CD4-positive, CD25-positive, alpha-beta regulatory T cell (primary cell): ENCODE measurements at regions not wholly inside any gene's neighbourhood (a gene's known extent, or its start where the extent isn't known, plus 50 kb on each side); places are given as distances from the start of the nearest gene placed in this dataset.
"Not testable (repeated sequence)": the region's sequence is repeated elsewhere in the genome, so short reads cannot be mapped to it uniquely, and the experiment has no call there.

Experiments used
- ATAC-seq, 2 donors: fragments of 150-1000 bp; cut with Tn5 transposase; one replicate each; pipeline ENCODE4 v1.10.0; 2021; ENCODE audit warnings: low read depth in 2 of 2, moderate number of reproducible peaks in 2 of 2, moderate library complexity in 1 of 2
- DNase-seq, 3 donors: peaks; one replicate each; pipeline versions ENCODE4 v3.0.0 to v3.0.0-alpha.2; 2012 to 2022; ENCODE audit warnings: mixed read lengths in 1 of 3
- H3K27ac ChIP-seq: one replicate; pipeline ENCODE4 v1.7.0; 2013; ENCODE audit warnings: mild to moderate bottlenecking, low read length; ENCODE audit not compliant: insufficient read depth, poor library complexity, severe bottlenecking
- H3K27me3 ChIP-seq: one replicate; pipeline ENCODE4 v1.7.0; 2013; ENCODE audit warnings: low read length; ENCODE audit not compliant: control insufficient read depth, insufficient read depth
- H3K36me3 ChIP-seq: one replicate; pipeline ENCODE4 v1.7.0; 2013; ENCODE audit warnings: mild to moderate bottlenecking, low read length, moderate library complexity; ENCODE audit not compliant: control insufficient read depth, insufficient read depth
- H3K4me1 ChIP-seq: 2 replicates; pipeline ENCODE4 v1.7.0; 2013; ENCODE audit warnings: mild to moderate bottlenecking, low read length; ENCODE audit not compliant: insufficient read depth, control insufficient read depth, poor library complexity, severe bottlenecking
- H3K4me3 ChIP-seq: one replicate; pipeline ENCODE4 v1.7.0; 2013; ENCODE audit warnings: low read depth, mild to moderate bottlenecking, low read length, moderate library complexity
- H3K9me3 ChIP-seq, 2 experiments: 1 replicate in 1 of 2; 2 replicates in 1 of 2; pipeline ENCODE4 v1.7.0; 2013; ENCODE audit warnings: low read length in 2 of 2, mild to moderate bottlenecking in 1 of 2, moderate library complexity in 1 of 2; ENCODE audit not compliant: control insufficient read depth in 2 of 2
- H3K27ac Mint-ChIP-seq, 3 donors: one replicate each; pipeline ENCODE4 v1.8.0; 2020 to 2022; ENCODE audit warnings: mild to moderate bottlenecking in 3 of 3, mixed read lengths in 3 of 3, moderate library complexity in 2 of 3
- H3K27me3 Mint-ChIP-seq: one replicate; pipeline ENCODE4 v1.8.0; 2022; ENCODE audit warnings: mild to moderate bottlenecking, mixed read lengths
- H3K36me3 Mint-ChIP-seq: one replicate; pipeline ENCODE4 v1.8.0; 2020; ENCODE audit warnings: mixed read lengths
- H3K4me1 Mint-ChIP-seq, 4 donors: one replicate each; pipeline ENCODE4 v1.8.0; 2020 to 2022; ENCODE audit warnings: mixed read lengths in 4 of 4, mild to moderate bottlenecking in 1 of 4
- H3K4me3 Mint-ChIP-seq, 4 donors: one replicate each; pipeline ENCODE4 v1.8.0; 2020 to 2022; ENCODE audit warnings: mild to moderate bottlenecking in 4 of 4, mixed read lengths in 4 of 4, moderate library complexity in 3 of 4
- H3K9me3 Mint-ChIP-seq, 7 donors: one replicate each; pipeline ENCODE4 v1.8.0; 2020 to 2022; ENCODE audit warnings: mixed read lengths in 7 of 7, mild to moderate bottlenecking in 3 of 7, moderate library complexity in 2 of 7

GRCh38 chr18:39318008-39318407 lies 1752.4 kb upstream of the CELF4 start:
- Histone ChIP-seq H3K27me3 (no peaks in the 10 kb centered on the region), H3K9me3 (peaks cover 0 to 3% of the 10 kb centered on the region in 2 experiments), H3K27ac (no peak overlapping the region), H3K36me3 (no peaks in the 10 kb centered on the region), H3K4me3 (no peak overlapping the region), H3K4me1 (no peaks in the 10 kb centered on the region)
- ATAC-seq (no peak), DNase-seq (no peak)
- Mint-ChIP-seq H3K4me3 (no peak overlapping the region), H3K36me3 (no peaks in the 10 kb centered on the region), H3K27me3 (no peaks in the 10 kb centered on the region), H3K27ac (no peak overlapping the region), H3K9me3 (peaks cover 0 to 8% (median 4%) of the 10 kb centered on the region in 7 donors), H3K4me1 (no peaks in the 10 kb centered on the region)

GRCh38 chr18:39314595-39314994 lies 1749.0 kb upstream of the CELF4 start:
- H3K27ac ChIP-seq: no peak overlapping the region
- Mint-ChIP-seq H3K4me1 (no peaks in the 10 kb centered on the region), H3K36me3 (no peaks in the 10 kb centered on the region), H3K4me3 (no peak overlapping the region), H3K27ac (no peak overlapping the region), H3K27me3 (no peaks in the 10 kb centered on the region), H3K9me3 (peaks cover 0 to 25% (median 6%) of the 10 kb centered on the region in 7 donors)
- peaks cover 0 to 3% of the 10 kb centered on the region in 2 experiments for H3K9me3 ChIP-seq
- H3K4me3 ChIP-seq: no peak overlapping the region
- no peak for ATAC-seq
- no peaks in the 10 kb centered on the region for H3K4me1 ChIP-seq
- no peaks in the 10 kb centered on the region for H3K27me3 ChIP-seq
- no peaks in the 10 kb centered on the region for H3K36me3 ChIP-seq
- no peak for DNase-seq

DNA sequence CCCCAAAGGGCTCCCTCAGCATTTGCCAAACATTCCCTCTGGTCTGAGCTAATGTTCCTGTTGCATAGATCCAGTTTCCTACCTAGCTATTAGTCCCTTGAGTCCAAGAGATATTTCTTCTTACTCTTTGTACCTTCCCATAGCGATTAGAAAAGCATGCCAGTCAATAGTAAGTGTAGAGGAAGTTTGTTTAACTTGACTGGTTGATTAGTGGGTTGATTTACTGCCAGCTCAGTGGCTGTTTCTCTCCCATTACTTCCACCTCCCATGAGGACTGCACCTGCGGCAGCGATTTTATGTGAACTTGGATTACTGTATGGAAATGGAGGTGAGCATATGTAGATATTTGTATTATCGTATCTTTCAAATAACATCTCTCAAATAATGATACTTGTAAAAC lies 1748.4 kb upstream of the CELF4 start:
- DNase-seq: no peak
- Mint-ChIP-seq H3K27me3 (no peaks in the 10 kb centered on the region), H3K4me1 (no peaks in the 10 kb centered on the region), H3K4me3 (no peak overlapping the region), H3K27ac (no peak overlapping the region), H3K9me3 (peaks cover 0 to 22% (median 6%) of the 10 kb centered on the region in 7 donors), H3K36me3 (no peaks in the 10 kb centered on the region)
- Histone ChIP-seq H3K27me3 (no peaks in the 10 kb centered on the region), H3K9me3 (peaks cover 0 to 3% of the 10 kb centered on the region in 2 experiments), H3K36me3 (no peaks in the 10 kb centered on the region), H3K27ac (no peak overlapping the region), H3K4me1 (no peaks in the 10 kb centered on the region), H3K4me3 (no peak overlapping the region)
- no peak for ATAC-seq

DNA sequence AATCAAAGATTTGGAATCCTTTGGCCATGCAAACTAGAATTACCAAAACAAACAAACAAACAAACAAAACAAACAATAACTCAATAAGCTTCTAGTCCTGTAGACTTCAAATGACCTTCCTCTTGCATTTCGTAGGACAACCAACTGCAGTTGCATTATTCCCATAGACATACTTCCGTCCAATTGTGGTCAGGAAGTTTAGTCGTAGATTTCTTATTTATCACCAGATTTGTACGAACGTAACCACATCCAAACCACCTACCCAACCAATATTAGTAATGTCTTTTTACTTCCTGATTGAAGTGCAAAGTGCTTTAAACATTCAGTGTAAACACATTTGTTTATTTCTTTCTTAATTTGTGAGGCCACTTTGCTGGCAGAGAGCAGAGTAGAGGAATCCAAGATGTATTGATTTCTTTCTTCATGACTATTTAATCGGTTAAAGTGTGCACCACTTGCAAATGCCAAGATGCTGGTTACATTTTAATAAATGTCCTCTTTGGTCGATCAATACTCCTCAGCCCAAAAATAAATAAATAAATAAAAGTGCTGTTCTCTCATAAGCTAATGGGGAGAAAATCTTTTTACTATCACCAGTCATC lies 1745.6 kb upstream of the CELF4 start:
- Histone ChIP-seq H3K27ac (no peak overlapping the region), H3K4me1 (no peaks in the 10 kb centered on the region), H3K4me3 (no peak overlapping the region), H3K27me3 (no peaks in the 10 kb centered on the region), H3K36me3 (no peaks in the 10 kb centered on the region), H3K9me3 (peaks cover 0 to 3% of the 10 kb centered on the region in 2 experiments)
- no peak for ATAC-seq
- Mint-ChIP-seq H3K4me1 (no peaks in the 10 kb centered on the region), H3K36me3 (no peaks in the 10 kb centered on the region), H3K9me3 (peaks cover 0 to 22% (median 11%) of the 10 kb centered on the region in 7 donors), H3K27ac (no peak overlapping the region), H3K4me3 (no peak overlapping the region), H3K27me3 (no peaks in the 10 kb centered on the region)
- no peak for DNase-seq

GRCh38 chr18:39308931-39309521 lies 1743.4 kb upstream of the CELF4 start:
- not testable (repeated sequence) for ATAC-seq, DNase-seq, H3K27ac Mint-ChIP-seq, H3K4me3 ChIP-seq, H3K27me3 ChIP-seq, H3K9me3 ChIP-seq, H3K4me1 ChIP-seq, H3K27ac ChIP-seq, H3K27me3 Mint-ChIP-seq, H3K36me3 Mint-ChIP-seq, H3K4me3 Mint-ChIP-seq, H3K4me1 Mint-ChIP-seq, H3K36me3 ChIP-seq
- peaks cover 0 to 22% (median 11%) of the 10 kb centered on the region in 7 donors for H3K9me3 Mint-ChIP-seq

GRCh38 chr18:39305766-39306165 lies 1740.2 kb upstream of the CELF4 start:
- Histone ChIP-seq H3K4me3 (no peak overlapping the region), H3K27ac (no peak overlapping the region), H3K4me1 (no peaks in the 10 kb centered on the region), H3K27me3 (no peaks in the 10 kb centered on the region), H3K36me3 (no peaks in the 10 kb centered on the region), H3K9me3 (no peaks in the 10 kb centered on the region)
- no peaks in the 10 kb centered on the region for H3K27me3 Mint-ChIP-seq
- peaks cover 0 to 17% (median 6%) of the 10 kb centered on the region in 7 donors for H3K9me3 Mint-ChIP-seq
- no peak for ATAC-seq
- no peak overlapping the region for H3K27ac Mint-ChIP-seq
- no peaks in the 10 kb centered on the region for H3K36me3 Mint-ChIP-seq
- H3K4me1 Mint-ChIP-seq: no peaks in the 10 kb centered on the region
- DNase-seq: no peak
- H3K4me3 Mint-ChIP-seq: no peak overlapping the region

GRCh38 chr18:39302481-39302880 lies 1736.9 kb upstream of the CELF4 start:
- DNase-seq (no peak), ATAC-seq (no peak)
- H3K4me1 ChIP-seq: no peaks in the 10 kb centered on the region
- no peaks in the 10 kb centered on the region for H3K9me3 ChIP-seq
- H3K4me3 ChIP-seq: no peak overlapping the region
- no peaks in the 10 kb centered on the region for H3K27me3 ChIP-seq
- H3K4me1 Mint-ChIP-seq: no peaks in the 10 kb centered on the region
- H3K36me3 Mint-ChIP-seq: no peaks in the 10 kb centered on the region
- no peaks in the 10 kb centered on the region for H3K27me3 Mint-ChIP-seq
- no peak overlapping the region for H3K27ac Mint-ChIP-seq
- no peak overlapping the region for H3K4me3 Mint-ChIP-seq
- peaks cover 1 to 14% (median 3%) of the 10 kb centered on the region in 7 donors for H3K9me3 Mint-ChIP-seq
- H3K36me3 ChIP-seq: no peaks in the 10 kb centered on the region
- H3K27ac ChIP-seq: no peak overlapping the region

DNA sequence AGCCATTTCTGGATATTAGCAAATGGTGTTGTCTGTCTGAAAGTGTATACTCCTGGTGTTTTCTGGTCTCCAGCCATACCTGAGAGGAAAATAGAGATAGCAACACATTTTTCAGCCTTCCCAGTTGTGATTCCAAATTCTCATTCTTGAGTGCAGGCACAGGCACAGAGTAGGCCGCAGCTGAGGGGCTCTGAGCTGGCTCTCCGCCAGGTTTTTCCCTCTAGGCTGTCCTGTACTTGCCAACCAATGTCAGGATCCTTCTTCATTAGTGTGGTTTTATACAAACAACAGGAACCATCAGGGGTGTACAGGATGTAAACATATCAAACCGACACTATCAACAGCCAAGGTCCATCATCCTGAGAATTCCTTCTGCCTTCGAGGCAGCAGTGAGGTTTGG lies 1733.6 kb upstream of the CELF4 start:
- Mint-ChIP-seq H3K4me1 (no peaks in the 10 kb centered on the region), H3K27ac (no peak overlapping the region), H3K4me3 (no peak overlapping the region), H3K27me3 (no peaks in the 10 kb centered on the region), H3K9me3 (peaks cover 2 to 17% (median 7%) of the 10 kb centered on the region in 7 donors), H3K36me3 (no peaks in the 10 kb centered on the region)
- no peak for ATAC-seq
- Histone ChIP-seq H3K36me3 (no peaks in the 10 kb centered on the region), H3K9me3 (no peaks in the 10 kb centered on the region), H3K4me1 (no peaks in the 10 kb centered on the region), H3K4me3 (no peak overlapping the region), H3K27me3 (no peaks in the 10 kb centered on the region), H3K27ac (no peak overlapping the region)
- DNase-seq: no peak
